ENCODE measurements at regions not wholly inside any gene's neighbourhood (a gene's known extent, or its start where the extent isn't known, plus 50 kb on each side); places are given as distances from the start of the nearest gene placed in this dataset.
"Not testable (repeated sequence)": the region's sequence is repeated elsewhere in the genome, so short reads cannot be mapped to it uniquely, and the experiment has no call there.

GRCh38 chr1:218494449-218494852, 149.3 kb downstream of the TGFB2 start:
- DNase-seq = no peak

- no peak for DNase-seq
Measured at GRCh38 chr1:218495931-218496330, 150.8 kb downstream of the TGFB2 start.

DNA sequence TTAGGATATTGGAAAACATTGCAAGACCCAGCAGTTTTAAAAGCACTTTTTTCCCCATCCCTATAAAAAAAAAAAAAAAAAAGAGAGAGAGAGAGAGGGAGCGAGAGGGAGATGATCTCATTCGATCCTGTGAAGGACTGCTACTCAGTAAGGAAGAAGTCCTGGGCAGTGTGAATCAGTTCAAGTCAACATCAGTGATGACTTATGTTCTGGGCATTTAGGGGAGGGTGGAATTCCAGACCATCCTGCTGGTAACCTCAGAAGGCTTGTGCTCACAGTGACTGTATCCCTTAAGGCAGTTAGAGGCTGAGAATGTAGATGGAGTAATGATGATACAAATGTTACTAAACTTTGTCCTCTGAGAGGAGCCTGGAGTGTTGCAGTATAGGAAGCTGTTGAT, 151.4 kb downstream of the TGFB2 start:
- DNase-seq = no peak

- no peak for DNase-seq
Measured at GRCh38 chr1:218498056-218498938, 153.2 kb downstream of the TGFB2 start.

DNA sequence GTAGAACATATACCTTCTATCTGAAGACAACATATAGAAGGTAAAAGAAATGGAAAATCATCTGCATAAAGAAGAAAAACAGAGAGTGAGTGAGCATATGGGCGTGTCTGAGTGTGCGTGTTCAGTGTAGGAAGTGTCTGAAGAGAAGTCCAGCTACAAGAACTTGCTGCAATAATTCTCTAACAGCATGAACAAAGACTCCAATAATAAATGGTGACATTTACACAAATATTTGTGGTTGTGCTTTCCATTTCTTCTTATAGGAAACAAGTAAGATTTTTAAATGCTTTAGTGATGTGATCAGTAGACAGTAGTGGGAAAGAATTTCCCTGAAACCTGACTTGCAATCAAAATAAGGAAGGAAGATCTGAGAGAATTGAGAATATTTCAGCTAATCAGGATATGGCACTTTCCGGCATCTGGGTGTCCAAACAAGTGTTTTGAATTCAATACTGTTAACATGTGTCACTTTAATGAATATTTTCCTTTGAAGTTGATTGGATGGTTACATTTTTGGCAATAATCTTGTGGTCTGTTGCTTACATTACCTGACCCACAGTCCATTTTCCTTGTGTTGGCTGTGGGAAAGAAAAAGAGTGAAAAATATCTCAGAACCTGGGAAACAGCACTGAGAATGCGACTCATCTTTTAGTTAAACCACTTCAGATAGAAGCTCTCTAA, 154.0 kb downstream of the TGFB2 start:
- no peak for DNase-seq

DNA sequence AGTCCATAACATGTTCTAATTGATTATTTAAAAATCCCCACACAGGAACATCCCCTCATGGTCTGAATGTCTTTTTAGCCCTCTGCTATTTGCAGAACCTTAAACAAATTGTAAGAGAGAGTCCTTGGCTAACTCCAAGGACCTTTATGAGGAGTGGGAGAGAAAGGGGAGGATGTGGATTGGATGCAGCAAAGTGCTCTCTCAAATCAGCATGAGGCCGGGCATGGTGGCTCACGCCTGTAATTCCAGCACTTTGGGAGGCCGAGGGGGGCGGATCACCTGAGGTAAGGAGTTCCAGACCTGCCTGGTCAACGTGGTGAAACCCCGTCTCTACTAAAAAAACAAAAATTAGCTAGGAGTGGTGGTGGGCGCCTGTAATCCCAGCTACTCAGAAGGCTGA, 154.8 kb downstream of the TGFB2 start:
- DNase-seq = no peak

- no peak for DNase-seq
Measured at GRCh38 chr1:218501161-218501560, 156.0 kb downstream of the TGFB2 start.

DNA sequence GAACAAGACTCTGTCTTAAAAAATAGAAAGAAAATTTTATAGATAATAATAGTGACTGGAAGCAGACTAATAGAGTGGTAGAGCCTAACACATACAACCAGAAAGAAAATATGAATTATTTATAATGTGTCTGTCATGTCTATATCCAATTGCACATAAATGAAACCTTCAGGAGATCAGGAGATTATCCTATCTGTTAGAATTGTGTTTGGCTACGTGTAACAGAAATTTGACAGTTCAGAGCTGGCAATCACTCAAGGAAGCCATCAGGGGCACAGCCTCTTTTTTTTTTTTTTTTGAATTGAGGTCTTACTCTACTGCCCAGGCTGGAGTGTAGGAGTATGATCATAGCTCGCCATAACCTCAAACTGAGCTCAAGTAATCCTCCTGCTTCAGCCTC, 157.2 kb downstream of the TGFB2 start:
- DNase-seq = no peak

- DNase-seq = no peak
Measured at GRCh38 chr1:218503102-218503501, 158.0 kb downstream of the TGFB2 start.

GRCh38 chr1:218507355-218508002, 162.3 kb downstream of the TGFB2 start:
- DNase-seq = no peak

GRCh38 chr1:218510153-218510772, 165.1 kb downstream of the TGFB2 start:
- DNase-seq = no peak

DNA sequence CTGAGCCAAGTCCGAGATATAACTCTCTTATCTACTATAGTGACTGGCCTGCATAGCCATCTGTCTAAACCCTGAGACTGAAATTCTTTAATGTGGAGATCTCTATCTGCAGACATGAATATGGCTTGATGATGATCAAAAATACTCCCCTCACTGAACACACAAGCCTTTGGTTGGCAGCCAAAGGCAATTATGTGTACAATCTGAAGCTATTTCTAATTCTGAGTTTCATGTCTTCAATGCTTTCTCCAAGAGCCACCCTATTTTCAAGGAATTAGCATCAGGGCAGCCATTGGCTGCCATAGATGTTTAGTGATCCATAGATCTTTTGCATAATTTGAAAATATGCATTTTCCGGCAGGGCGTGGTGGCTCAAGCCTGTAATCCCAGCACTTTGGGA, 168.2 kb downstream of the TGFB2 start:
- no peak for DNase-seq

DNA sequence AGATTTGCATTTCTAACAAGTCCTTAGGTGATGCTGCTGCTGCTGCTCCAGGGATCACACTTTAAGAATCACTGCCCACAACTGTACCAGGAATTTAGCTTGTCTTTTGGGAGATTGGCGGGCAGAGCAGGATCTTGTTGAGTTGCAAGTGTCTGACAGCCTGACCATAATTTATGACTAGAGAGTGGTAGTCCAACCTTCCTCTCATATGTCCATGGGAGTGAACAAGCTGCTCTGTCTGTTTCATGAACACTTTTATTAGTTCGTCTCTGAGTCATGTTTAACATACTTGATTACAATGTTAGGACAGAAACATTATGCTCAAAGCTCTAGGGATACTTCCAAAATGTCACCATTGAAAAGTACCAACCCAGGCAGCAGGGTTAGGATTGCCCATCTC, 169.6 kb downstream of the TGFB2 start:
- no peak for DNase-seq

DNA sequence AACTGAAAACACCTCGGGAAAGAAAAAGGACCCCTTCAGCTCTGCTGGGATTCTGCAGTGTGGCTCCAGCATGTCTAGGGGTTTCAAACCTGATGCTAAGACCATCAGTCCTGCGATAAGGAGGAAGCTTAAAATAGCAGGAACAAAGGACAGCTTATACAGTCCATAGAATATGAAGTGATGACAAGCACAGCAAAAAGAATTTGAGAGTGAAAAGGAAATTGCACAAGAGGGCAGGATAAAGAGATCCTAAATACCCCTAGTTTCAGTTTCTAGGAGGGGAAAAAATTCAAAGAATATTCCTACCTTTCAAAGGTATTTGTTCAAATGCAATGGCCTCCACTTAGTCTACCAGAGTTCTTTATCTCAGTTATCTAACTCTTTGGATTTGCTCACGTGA, 171.4 kb downstream of the TGFB2 start:
- DNase-seq = no peak

- no peak for DNase-seq
Measured at GRCh38 chr1:218517459-218517858, 172.3 kb downstream of the TGFB2 start.

DNA sequence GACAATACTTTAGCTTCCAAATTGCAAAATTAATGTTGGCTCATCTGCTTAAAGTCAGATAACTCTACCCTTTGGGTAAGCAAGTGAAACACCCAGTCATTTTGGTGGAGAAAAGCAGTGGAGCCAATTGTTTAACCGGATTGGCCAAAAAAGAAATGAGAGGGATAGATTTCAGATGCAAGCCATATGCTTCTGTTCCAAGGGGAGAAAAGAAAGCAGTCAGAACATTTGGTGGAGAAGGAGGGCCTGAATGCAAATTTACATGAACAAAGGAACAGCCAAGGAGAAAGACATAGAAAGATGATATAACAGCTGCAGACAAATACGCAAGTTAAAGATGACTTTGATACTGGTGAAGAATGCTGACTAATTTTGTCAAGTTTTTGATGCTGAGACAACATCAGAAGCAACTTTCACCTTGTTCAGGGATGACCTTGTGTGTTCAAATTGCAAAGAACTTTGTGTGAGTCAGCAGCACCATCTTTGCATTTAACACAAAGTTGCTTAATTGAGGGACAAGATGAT, 173.1 kb downstream of the TGFB2 start:
- DNase-seq = no peak

DNA sequence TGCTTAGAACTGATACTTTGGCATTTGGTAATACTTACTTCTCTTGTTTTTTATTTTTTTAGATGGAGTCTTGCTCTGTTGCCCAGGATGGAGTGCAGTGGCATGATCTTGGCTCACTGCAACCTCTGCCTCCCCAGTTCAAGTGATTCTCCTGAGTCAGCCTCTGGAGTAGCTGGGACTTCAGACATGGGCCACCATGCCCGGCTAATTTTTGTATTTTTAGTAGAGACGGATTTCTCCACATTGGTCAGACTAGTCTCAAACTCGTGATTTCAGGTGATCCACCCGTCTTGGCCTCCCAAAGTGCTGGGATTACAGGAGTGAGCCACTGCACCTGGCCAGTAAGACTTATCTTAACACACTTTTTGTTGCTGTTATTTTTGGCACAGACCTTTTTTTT, 175.5 kb downstream of the TGFB2 start:
- not testable (repeated sequence) for DNase-seq

DNA sequence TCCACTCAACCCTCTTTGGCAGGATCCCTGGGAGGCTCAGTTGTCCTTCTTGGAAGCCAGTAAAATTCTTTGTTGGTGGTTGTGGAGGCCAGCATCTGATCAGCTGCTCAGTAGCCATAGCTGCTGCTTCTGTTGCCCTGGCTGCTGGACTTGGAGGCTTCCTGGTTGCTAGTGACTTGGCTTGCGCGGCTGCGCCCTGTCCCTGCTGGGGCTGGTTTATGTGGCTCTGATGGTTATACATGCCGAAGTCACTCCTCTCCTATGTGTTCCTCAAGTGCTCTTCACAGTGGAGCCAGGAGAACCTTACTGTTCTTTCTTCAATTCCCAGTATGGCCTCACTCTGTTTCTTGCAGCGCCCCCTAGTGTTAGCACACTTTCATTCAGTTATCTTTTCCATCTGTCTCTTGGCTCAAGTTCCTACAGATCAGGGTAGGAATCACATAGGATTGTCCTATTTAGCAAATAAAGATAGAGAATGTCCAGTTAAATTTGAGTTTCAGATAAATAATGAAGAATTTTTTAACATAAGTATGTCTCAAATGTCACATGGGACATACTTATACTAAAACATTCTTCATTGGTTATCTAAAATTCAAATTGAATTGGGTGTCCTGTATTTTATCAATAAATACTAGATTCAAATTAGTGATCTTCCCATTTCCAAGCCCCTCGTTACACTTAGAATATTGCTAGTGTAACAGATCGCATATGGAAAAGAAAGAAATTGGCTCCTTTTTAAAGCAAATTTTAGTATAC, 176.5 kb downstream of the TGFB2 start:
- peak; percentile 66 for DNase-seq

DNA sequence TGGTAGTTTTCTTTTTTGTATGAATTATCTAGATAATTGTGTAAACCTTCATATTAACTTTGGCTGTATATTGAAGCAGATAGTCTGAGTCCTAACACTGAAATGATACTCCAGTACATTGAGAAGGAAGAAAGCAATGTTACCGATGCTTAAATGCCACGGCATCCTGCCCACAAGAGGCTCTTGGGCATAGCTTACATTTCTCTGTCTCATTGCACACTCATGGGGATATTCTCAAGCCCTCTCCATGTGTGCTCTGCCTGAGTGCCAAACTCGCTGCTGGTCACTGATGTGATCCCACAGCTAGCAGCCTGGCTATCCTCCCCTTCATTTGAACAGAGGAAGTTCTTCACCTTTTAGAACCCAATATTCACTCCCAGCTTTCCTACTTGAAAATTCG, 179.4 kb downstream of the TGFB2 start:
- DNase-seq = no peak

- DNase-seq = no peak
Measured at GRCh38 chr1:218525031-218525430, 179.9 kb downstream of the TGFB2 start.

DNA sequence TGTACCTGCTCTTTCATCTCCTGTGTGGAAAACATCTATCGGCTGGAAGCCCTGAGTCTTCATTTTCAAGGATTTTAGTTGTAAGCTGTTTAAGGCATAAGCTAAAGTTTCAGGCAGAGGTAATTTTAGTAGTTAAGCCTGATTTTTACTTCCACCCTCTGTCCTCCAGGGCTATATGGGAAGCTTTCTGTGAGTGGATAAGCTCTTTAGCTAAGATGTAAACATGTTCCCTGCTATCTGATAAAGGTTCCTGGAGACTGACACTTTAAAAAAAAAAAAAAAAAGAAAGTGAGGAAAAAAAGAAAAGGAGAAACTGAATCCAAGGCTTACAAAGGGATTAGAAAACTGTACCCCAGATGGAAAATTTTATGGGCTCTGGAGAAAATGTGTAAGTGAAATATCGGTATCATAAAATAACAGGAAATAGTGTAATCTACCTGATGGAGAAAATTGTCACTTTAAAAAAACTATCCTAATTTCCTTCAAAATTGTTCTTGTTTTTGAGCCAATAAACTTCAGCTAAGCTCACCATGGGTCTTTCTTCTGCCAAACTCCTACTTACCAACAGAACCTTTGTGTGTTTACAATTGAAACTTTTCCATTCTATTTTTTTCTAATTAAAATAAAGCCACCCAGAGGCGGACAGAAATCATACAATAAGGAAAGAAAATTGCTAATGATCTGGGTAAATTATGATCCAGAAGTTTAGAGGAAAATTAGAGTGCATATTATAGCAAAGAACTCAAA, 180.5 kb downstream of the TGFB2 start:
- DNase-seq = no peak

DNA sequence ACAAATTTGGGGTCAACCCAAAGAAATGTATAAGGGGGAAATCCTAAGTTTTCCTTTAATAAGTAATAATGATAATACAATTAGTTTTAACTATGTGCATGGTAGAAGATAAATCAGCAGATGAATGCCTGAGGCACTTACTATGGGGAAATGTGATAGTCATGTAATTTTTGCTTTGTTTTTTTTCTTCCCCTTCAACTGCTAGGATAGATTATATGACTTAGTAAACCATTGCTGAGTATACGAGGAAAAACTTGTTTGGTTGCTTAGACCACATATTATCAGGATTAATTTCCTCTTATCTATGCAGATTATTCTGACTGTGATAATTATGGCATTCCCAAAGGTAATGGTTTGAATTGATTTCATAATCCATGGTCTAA, 181.1 kb downstream of the TGFB2 start:
- DNase-seq = no peak

All from activated CD8-positive, alpha-beta memory T cell treated with anti-CD3 and anti-CD28 coated beads for 24 hours (primary cell).